ENCODE measurements at regions not wholly inside any gene's neighbourhood (a gene's known extent, or its start where the extent isn't known, plus 50 kb on each side); places are given as distances from the start of the nearest gene placed in this dataset.
A peak's percentile ranks its signal among the peaks of the same experiment; 100 is the strongest.

DNA sequence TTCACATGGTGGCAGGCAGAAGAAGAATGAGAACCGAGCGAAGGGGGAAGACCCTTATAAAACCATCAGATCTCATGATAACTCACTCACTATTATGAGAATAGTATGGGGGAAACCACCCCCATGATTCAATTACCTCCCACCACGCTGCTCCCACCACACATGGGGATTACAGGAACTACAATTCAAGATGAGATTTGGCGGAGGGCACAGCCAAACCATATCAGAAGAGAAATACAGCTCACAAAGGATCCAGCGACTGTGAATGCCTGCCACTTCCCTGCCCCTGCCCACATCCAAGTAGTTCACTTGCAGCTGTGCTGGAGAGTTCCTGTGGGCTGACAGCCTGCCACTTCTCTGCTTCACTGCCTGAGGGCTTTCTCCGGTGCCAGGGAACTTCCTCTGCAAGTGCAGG is 148.7 kb downstream of the C7orf25 start:
- H3K27ac Mint-ChIP-seq, result no peak overlapping the region
- peaks cover 7% of the 10 kb centered on the region for H3K4me1 Mint-ChIP-seq (ENCODE audit: low read depth)
- DNase-seq, result peak; percentile 26
- H3K9me3 Mint-ChIP-seq, result peaks cover 3% of the 10 kb centered on the region
- no peak overlapping the region for H3K4me3 Mint-ChIP-seq
- intact Hi-C loops (cut with micrococcal nuclease), result no loop called here
- H3K36me3 Mint-ChIP-seq (ENCODE audit: low read depth), result no peaks in the 10 kb centered on the region
- ATAC-seq, result peak; percentile 65
- ChIA-PET CTCF (no interaction called here), POLR2A (no interaction called here)
- TF ChIP-seq CTCF (IDR thresholded peaks at IDR 0.05), result no peak
- peaks cover 19% of the 10 kb centered on the region for H3K27me3 Mint-ChIP-seq

GRCh38 chr7:42761486-42761885 is 150.4 kb downstream of the C7orf25 start:
- no peaks in the 10 kb centered on the region for H3K36me3 Mint-ChIP-seq (ENCODE audit: low read depth)
- no peak for TF ChIP-seq CTCF (IDR thresholded peaks at IDR 0.05)
- ATAC-seq (no peak), DNase-seq (no peak)
- no peak overlapping the region for H3K4me3 Mint-ChIP-seq
- intact Hi-C loops (cut with micrococcal nuclease), result no loop called here
- ChIA-PET POLR2A (no interaction called here), CTCF (interaction anchor here (1.0 kb wide), 1 partner anchor 16 kb away, joined by 3 read pairs; no protein-coding TSS in a partner anchor)
- peaks cover 7% of the 10 kb centered on the region for H3K4me1 Mint-ChIP-seq (ENCODE audit: low read depth)
- H3K27me3 Mint-ChIP-seq, result peaks cover 13% of the 10 kb centered on the region
- peaks cover 3% of the 10 kb centered on the region for H3K9me3 Mint-ChIP-seq
- H3K27ac Mint-ChIP-seq, result no peak overlapping the region

GRCh38 chr7:42758124-42758523 is 153.7 kb downstream of the C7orf25 start:
- no peak overlapping the region for H3K4me3 Mint-ChIP-seq
- no peak for DNase-seq
- TF ChIP-seq CTCF (IDR thresholded peaks at IDR 0.05), result no peak
- ChIA-PET POLR2A (no interaction called here), CTCF (interaction anchor here (1.0 kb wide), 1 partner anchor 13 kb away, joined by 3 read pairs; no protein-coding TSS in a partner anchor)
- intact Hi-C loops (cut with micrococcal nuclease), result no loop called here
- H3K36me3 Mint-ChIP-seq (ENCODE audit: low read depth), result no peaks in the 10 kb centered on the region
- H3K27ac Mint-ChIP-seq, result no peak overlapping the region
- no peak for ATAC-seq
- H3K27me3 Mint-ChIP-seq, result peaks cover 6% of the 10 kb centered on the region
- peaks cover 6% of the 10 kb centered on the region for H3K4me1 Mint-ChIP-seq (ENCODE audit: low read depth)
- H3K9me3 Mint-ChIP-seq, result peaks cover 3% of the 10 kb centered on the region

DNA sequence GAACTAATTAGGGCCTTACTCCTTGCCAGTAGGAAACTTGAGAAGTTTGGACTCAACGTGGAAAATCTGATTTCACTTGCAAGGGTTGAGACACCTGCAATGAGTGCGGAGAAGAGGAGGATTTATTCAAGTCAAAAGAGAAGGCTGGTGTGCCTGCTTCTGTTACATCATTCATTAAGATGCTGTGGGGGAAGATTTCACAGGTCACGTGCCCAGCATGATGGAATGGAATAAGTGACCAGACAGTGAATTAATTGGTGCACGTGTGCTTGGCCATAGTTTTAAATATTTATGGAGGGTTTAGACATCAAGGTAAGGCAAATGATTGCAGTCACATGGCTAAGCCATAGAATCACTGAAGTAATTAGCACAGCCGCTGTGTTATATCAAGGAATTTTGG is 155.0 kb downstream of the C7orf25 start:
- POLR2A ChIA-PET, result no interaction called here
- CTCF ChIA-PET, result no interaction called here
- H3K9me3 Mint-ChIP-seq, result peaks cover 3% of the 10 kb centered on the region
- H3K4me3 Mint-ChIP-seq, result no peak overlapping the region
- ATAC-seq, result no peak
- no peaks in the 10 kb centered on the region for H3K4me1 Mint-ChIP-seq (ENCODE audit: low read depth)
- intact Hi-C loops (cut with micrococcal nuclease), result no loop called here
- H3K36me3 Mint-ChIP-seq (ENCODE audit: low read depth), result no peaks in the 10 kb centered on the region
- H3K27me3 Mint-ChIP-seq, result peaks cover 12% of the 10 kb centered on the region
- no peak overlapping the region for H3K27ac Mint-ChIP-seq
- no peak for TF ChIP-seq CTCF (IDR thresholded peaks at IDR 0.05)
- no peak for DNase-seq

DNA sequence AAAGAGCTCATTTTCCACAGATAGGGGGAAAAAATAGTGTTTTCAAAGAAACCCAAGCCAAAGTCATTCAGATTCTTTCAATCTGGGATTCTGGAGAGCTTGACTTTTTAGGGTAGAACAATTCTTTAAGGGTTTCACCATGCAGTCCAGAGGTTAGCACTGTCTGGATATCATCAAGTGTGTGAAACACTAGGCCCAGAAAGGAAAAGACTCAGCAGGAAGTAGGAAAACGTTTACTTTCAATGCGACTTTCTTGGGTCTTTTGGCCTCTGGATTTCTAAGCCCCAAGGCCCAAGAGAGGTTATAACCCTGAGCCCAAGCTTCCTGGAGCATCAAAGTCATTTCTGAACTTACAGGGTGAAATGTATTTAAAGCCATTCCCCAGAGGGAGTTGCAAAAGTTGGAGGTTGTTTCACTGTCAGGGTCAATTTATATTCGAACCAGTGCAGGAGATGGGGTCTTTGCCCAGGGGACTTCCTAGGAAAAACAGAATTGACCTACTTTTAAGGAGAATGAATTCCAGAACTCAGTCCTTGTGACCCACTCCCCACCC is 158.0 kb downstream of the C7orf25 start:
- DNase-seq (no peak), ATAC-seq (no peak)
- ChIA-PET POLR2A (no interaction called here), CTCF (interaction anchor here (1.3 kb wide), 1 partner anchor 8 kb away, joined by 3 read pairs; no protein-coding TSS in a partner anchor)
- H3K4me1 Mint-ChIP-seq (ENCODE audit: low read depth), result no peaks in the 10 kb centered on the region
- TF ChIP-seq CTCF (IDR thresholded peaks at IDR 0.05), result no peak
- H3K27me3 Mint-ChIP-seq, result peaks cover 7% of the 10 kb centered on the region
- no peaks in the 10 kb centered on the region for H3K36me3 Mint-ChIP-seq (ENCODE audit: low read depth)
- H3K27ac Mint-ChIP-seq, result no peak overlapping the region
- H3K4me3 Mint-ChIP-seq, result no peak overlapping the region
- H3K9me3 Mint-ChIP-seq, result peaks cover 3% of the 10 kb centered on the region
- intact Hi-C loops (cut with micrococcal nuclease), result no loop called here

Measured in activated CD8-positive, alpha-beta T cell treated with anti-CD3 and anti-CD28 coated beads for 36 hours (primary cell).